NCI-H1105 treated with DMSO at 0.1 percent for 48 hours (cell line): ENCODE measurements at regions not wholly inside any gene's neighbourhood (a gene's known extent, or its start where the extent isn't known, plus 50 kb on each side); places are given as distances from the start of the nearest gene placed in this dataset.

Source experiments
- DNase-seq: peaks from one replicate; lab custom pipeline; 2025; lab: John Stamatoyannopoulos, UW

- no peak for DNase-seq
These were observed 1697.2 kb upstream of the PCDH20 start for GRCh38 chr13:63112799-63113395.

GRCh38 chr13:63110466-63110865 is 1694.8 kb upstream of the PCDH20 start:
- DNase-seq = no peak

DNA sequence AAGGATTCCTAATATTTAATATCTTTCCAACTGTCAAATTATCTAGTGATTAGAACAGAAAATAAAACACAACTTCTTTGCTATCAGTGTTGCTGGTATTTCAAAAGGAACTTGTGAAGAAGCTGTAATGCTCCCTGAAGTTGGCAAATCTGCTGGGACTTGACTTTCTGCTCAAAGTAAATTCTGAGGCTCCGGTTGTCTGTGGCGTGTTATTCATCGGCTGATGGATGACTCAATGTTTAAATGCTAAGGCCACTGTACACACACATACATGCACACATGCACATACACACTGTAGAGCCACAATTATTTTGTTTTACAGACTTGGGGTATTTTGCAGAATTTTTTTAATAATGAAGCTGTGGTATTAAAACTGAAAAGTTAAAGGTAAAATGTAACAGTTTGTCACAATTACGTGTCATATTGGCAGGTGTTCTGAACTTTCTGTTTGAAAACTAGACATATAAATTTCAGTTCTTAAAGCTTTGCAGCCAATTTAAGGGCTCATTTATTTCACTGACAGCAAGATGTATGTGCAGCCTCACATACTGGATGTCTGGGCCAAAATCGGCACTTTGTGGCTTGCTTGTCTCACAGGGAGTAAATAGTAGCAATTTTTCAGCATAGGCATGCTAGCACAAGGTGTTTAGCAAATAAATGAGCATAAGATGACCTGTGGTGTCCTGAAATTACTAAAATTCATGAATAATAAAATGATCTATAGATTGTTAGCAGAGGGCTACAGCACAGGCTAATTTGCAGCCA is 1691.7 kb upstream of the PCDH20 start:
- DNase-seq = no peak

GRCh38 chr13:63094717-63095116 is 1679.1 kb upstream of the PCDH20 start:
- no peak for DNase-seq

- DNase-seq = no peak
These were observed 1678.3 kb upstream of the PCDH20 start for GRCh38 chr13:63093907-63094469.

DNA sequence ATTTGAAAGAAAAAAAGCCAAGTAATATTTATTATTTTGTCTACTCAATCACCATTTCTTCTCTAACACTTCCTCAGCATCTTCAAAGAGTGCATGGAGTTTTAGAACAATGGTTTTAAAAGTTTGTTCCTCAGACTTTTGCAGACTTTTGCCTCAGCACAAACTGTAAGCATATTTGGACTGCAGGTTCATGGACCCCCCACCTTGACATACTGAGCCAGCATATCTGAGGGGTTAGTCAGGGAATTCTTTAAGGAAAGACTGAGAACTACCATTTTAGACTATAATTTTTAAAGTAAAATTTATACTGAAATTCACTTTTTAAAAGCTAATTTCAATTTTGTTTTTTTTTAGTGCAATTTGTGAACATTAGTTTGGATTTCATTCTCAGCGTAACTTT is 1676.8 kb upstream of the PCDH20 start:
- DNase-seq = no peak

DNA sequence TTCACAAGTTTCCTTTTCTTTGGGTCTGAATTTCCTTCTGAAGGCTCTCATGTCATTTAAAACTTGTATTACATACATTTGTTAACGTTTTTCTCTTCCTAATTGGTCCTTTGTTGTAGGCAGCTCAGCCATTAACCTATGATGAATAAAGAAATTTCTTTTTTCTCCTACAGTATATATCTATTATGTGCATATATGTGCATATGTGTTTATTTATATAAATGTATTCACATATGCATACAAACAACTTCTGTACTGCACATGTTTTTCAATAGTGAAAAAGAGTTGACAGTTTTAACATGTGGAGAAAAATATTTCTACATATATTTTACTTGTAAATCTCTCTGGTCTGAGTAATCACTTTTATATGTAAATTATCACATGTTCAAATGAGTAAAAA is 1674.9 kb upstream of the PCDH20 start:
- DNase-seq = no peak

- no peak for DNase-seq
These were observed 1672.6 kb upstream of the PCDH20 start for GRCh38 chr13:63088226-63088625.

GRCh38 chr13:63086286-63086685 is 1670.6 kb upstream of the PCDH20 start:
- DNase-seq = no peak

DNA sequence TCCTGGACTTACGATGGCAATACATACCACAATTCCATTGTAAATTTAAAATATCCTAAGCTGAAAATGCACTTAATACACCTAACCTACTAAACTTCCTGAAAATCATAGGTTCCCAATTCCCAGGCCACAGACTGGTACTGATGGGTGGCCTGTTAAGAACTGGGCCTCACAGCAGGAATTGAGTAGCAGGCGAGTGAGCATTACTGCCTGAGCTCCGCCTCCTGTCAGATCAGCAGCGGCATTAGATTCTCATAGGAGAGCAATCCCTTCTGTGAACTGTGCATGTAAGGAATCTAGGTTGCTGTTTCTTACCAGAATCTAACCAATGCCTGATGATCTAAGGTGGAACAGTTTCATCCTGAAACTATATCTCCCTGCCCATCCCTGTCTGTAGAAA is 1670.2 kb upstream of the PCDH20 start:
- DNase-seq = no peak

- no peak for DNase-seq
These were observed 1665.9 kb upstream of the PCDH20 start for GRCh38 chr13:63081400-63082014.

GRCh38 chr13:63075126-63075525 is 1659.5 kb upstream of the PCDH20 start:
- DNase-seq = no peak

GRCh38 chr13:63050287-63050686 is 1634.6 kb upstream of the PCDH20 start:
- DNase-seq = no peak

- DNase-seq = peak; percentile 28
These were observed 1633.0 kb upstream of the PCDH20 start for GRCh38 chr13:63048653-63049052.

DNA sequence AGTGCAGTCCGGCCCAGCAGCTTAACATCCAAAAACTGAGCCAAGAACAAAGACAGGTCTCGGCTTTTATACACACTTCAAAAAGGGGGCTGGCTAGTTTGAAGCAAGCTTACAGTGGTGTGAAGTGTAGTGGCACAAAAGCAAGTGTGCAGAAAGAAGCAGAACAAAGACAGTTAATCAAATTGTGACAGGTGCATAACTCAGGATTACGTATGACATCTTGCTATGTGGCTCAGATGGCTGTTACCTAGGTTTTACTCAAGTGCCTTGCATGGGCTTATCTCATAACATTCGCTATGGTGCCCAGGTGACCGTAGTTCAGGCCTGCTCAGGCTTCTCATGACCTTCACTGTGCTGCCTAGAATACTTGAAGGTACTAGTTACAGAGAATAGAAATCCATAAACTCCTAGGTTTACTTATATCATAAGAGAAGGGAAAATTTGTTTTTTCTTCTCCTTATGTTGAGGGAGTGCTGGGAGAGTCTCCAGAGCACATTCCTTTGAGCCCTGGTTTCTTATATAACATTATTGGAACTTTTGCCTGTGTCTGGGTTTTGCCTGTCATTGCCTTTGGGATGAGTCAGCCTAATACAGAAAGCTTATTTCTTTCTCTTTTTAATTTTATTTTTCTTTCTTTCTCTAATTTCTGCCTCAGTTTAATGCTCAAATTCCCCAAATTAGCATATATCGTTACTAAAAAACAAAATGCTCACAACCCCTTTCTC is 1629.1 kb upstream of the PCDH20 start:
- DNase-seq = peak; percentile 49

DNA sequence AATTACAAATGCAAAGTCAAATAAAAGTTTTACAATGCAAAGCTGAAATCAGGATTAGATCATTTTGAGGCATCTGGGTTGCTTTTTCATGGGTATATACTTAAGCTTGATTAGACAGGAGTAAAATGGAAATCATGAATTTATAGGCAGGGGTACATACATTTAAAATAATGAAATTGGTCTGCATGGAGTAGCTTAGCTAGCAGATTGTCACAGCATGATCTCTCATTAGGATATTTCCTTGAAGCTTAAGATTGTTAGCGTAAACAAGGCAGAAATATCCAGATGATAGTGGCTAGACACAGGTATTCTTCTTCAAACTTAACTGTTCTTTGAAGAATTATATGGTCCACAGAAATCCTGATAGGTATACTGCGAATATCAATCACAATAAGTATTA is 1627.0 kb upstream of the PCDH20 start:
- no peak for DNase-seq

DNA sequence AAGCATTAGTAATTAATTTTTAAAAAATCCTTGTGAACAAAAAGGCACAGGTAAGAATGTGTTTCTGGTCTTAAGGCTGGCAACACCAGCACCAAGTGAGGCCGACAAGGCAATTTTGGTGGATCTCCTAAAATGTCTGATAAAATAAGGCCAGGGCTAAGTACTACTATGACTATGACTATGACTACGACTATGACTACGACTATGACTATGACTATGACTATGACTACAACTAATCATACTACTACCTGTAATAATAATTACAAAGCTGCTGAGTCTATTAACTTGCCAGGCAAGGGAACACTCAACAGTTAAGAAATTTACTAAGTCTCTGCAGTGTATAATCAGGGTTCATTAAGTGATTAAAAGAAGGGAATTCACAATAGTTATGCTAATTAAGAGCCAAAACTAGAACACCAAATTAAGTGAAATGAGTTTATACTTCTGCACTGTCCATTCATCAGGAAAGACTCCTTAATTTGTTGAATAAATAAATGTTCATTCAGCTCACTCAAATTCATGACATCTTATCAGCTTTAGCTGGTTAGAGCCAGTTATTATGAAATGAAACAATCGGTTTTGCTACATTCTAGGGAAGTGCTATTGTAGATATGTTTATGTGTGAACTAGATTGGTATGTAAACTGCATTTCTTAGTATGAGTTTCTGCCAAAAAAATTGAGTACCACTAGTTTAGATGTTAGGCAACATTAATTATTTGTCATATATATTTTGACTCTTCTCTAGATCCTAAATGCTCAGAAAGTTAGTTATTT is 1626.2 kb upstream of the PCDH20 start:
- no peak for DNase-seq

GRCh38 chr13:63026285-63026797 is 1610.7 kb upstream of the PCDH20 start:
- DNase-seq = no peak

DNA sequence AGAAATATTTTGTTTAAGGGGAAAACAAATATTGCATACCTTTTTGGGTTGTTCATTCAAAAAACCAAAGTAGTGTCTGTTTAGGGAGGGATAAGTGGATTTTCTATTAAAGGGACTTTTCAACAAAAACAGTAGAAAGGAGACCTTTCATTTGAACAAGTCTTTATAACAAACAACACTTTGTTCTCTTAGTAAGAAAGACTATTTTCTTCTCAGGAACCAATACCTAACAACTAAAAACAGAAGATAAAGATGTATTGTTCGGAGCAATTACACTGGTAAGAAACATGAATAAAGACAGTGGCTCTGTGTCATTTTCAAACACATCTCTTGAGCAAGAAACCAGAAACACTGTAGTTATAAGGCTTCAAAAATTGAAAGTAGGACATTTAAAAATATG is 1610.1 kb upstream of the PCDH20 start:
- no peak for DNase-seq

DNA sequence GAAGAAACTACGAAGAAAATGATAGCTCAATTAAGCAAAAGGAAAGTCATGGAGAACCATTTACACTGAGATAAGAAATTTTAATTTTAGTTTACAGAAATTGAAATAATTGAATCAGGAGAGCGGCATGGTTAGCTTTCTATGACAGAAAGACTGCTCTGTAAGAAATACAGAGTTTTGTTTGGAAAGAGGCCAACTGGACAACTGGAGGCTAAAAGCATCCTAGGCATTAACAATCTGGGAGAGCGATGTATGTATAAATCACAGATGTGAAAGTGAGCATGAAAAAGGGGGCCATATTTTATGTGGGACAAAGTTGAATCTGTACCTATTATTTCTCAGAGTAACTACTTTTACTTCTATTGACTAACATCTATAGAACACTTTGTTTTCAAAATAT is 1608.8 kb upstream of the PCDH20 start:
- DNase-seq = no peak

DNA sequence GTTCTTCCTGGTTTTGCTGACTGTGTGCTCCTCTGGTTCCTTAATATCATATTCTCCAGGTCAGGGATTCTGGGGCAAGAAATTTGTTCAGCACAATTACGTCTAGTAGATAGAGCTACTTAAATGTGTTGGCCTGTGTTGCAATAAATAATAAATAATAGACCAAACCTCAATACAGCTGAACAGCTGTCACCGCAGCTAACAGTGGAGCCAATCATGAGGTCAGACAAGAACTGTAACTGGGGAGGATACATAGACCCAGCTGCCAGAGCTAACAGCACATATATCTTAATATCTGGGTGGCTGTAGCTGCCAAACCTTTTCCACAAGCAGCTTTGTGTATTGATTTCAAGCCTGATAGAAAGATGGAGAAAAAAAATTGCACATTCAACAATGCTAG is 1596.3 kb upstream of the PCDH20 start:
- no peak for DNase-seq
